Heart left ventricle (tissue), 13 donors: ENCODE measurements at regions not wholly inside any gene's neighbourhood (a gene's known extent, or its start where the extent isn't known, plus 50 kb on each side); places are given as distances from the start of the nearest gene placed in this dataset.

Source experiments
- CTCF ChIP-seq, 12 donors: fragments of 200-600 bp; sonication (generic) in 4 of 12; IDR thresholded peaks; one replicate each; pipeline versions ENCODE4 v1.5.0 to v1.8.0; 2018 to 2022; ENCODE audit warnings: antibody characterized with exemption in 12 of 12, mild to moderate bottlenecking in 5 of 12
- POLR2A ChIP-seq, 2 donors: fragments of 450-650 bp; IDR thresholded peaks; one replicate each; pipeline ENCODE4 v1.6.1; 2017; ENCODE audit warnings: antibody characterized with exemption in 2 of 2, mild to moderate bottlenecking in 2 of 2, moderate library complexity in 2 of 2
- donor health status: ischemic (EF 13 %, LVEDD 7.1; RV severe dilation, severe dysfunction).
- donor health status: DM: no; HTN: yes; CAD: no.
- donor health status: DM: no; HTN: no; CAD: no.
- donor health status: ischemic (EF 25% LVEDD 6.9; RV normal size, moderate dysfunction).
- donor health status: ischemic (EF 25% LVEDD 5.7; RV mildly dilated, moderate dysfunction).
- donor health status: ischemic (EF 35%, LVEDD 5.7; RV mildly dilated, moderate dysfunction).
- donor health status: nonischemic (EF 11% LVEDD 7.7; RV severe dilation, severe dysfunction).
- donor health status: DM: yes; HTN: yes; CAD: no.
- donor health status: PGD.
- donor health status: ischemic (EF 29% LVEDD 5.4; RV normal size, mild dysfunction).
- donor health status: nonischemic (EF 23%, LVEDD 6.1; RV moderate dilation, normal function).

- no peak for TF ChIP-seq CTCF (IDR thresholded peaks at IDR 0.05)
- no peak for TF ChIP-seq POLR2A (IDR thresholded peaks at IDR 0.05)
These were observed 862.5 kb upstream of the USP15 start for GRCh38 chr12:61397668-61398067.
